ENCODE measurements at regions not wholly inside any gene's neighbourhood (a gene's known extent, or its start where the extent isn't known, plus 50 kb on each side); places are given as distances from the start of the nearest gene placed in this dataset.

DNA sequence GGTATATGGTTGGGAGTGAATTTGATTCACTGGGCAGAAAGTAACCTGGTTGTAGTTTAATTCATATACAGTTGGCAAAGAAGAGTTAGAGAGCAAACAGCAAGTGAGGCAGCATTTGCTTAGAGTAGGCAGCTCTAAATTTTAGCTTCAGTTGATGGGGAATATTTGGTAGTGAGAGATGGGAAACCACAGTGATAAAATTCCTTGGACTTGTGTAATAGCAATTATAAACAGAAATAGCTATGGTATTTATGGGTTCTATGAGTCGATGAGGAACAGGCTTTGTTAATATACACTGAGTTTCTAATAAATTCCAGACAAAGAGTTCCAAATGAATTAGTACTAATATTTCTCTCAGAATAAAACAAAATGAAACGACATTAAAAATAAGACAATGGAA is 894.0 kb downstream of the ROBO2 start:
- Mint-ChIP-seq H3K27me3 (ENCODE audit: low read depth) (no peaks in the 10 kb centered on the region), H3K4me3 (ENCODE audit: low read depth) (no peak overlapping the region), H3K27ac (no peak overlapping the region), H3K9me3 (peaks cover 34% of the 10 kb centered on the region), H3K36me3 (ENCODE audit: low read depth) (no peaks in the 10 kb centered on the region), H3K4me1 (ENCODE audit: low read depth) (no peaks in the 10 kb centered on the region)
- DNase-seq (ENCODE audit: low spot score), result no peak
- intact Hi-C loops (cut with micrococcal nuclease), result no loop called here

DNA sequence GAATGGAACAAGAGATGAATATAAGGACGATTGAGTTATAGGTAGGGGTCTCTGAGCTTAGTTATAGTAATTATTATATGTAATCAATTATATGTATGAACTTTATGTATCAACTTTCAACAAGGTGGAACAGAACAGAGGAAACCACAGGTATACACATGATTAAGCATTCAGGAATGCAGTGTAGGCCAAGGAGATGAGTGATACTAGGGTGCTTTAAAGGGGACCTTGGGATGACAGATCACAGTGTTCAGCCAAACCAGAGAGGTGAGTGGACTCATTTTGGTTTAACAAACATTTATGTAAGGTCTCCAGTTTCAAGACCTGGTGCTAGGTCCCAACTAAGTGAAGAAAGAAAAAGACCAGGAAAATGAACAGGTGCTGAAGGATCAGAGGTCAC is 895.5 kb downstream of the ROBO2 start:
- peaks cover 26% of the 10 kb centered on the region for H3K9me3 Mint-ChIP-seq
- H3K36me3 Mint-ChIP-seq (ENCODE audit: low read depth), result no peaks in the 10 kb centered on the region
- no peaks in the 10 kb centered on the region for H3K4me1 Mint-ChIP-seq (ENCODE audit: low read depth)
- no peak overlapping the region for H3K4me3 Mint-ChIP-seq (ENCODE audit: low read depth)
- intact Hi-C loops (cut with micrococcal nuclease), result no loop called here
- H3K27me3 Mint-ChIP-seq (ENCODE audit: low read depth), result no peaks in the 10 kb centered on the region
- no peak overlapping the region for H3K27ac Mint-ChIP-seq
- DNase-seq (ENCODE audit: low spot score), result no peak

DNA sequence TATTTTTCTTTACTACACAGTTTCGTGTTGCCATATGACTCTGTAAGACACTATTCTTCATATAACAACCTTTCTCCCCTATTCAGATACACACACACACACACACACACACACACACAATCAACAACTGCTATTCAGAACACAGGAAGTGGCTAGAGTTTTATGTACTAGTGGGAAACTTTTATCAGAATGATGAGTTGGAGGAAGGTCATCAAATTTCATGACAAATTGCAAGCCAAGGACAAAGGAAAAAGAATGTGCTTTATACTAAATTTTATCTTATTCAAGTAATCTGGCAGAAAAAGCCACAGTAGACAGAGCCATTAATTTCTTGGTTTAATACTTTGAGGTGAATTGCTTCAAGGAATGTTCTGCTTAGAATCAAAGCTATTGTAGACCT is 899.8 kb downstream of the ROBO2 start:
- Mint-ChIP-seq H3K4me3 (ENCODE audit: low read depth) (no peak overlapping the region), H3K27me3 (ENCODE audit: low read depth) (no peaks in the 10 kb centered on the region), H3K36me3 (ENCODE audit: low read depth) (no peaks in the 10 kb centered on the region), H3K9me3 (peaks cover 19% of the 10 kb centered on the region), H3K27ac (no peak overlapping the region), H3K4me1 (ENCODE audit: low read depth) (no peaks in the 10 kb centered on the region)
- intact Hi-C loops (cut with micrococcal nuclease), result no loop called here
- no peak for DNase-seq (ENCODE audit: low spot score)

- Mint-ChIP-seq H3K27me3 (ENCODE audit: low read depth) (no peaks in the 10 kb centered on the region), H3K9me3 (peaks cover 12% of the 10 kb centered on the region), H3K36me3 (ENCODE audit: low read depth) (no peaks in the 10 kb centered on the region), H3K4me3 (ENCODE audit: low read depth) (no peak overlapping the region), H3K27ac (no peak overlapping the region), H3K4me1 (ENCODE audit: low read depth) (no peaks in the 10 kb centered on the region)
- intact Hi-C loops (cut with micrococcal nuclease), result no loop called here
- no peak for DNase-seq (ENCODE audit: low spot score)
These were observed 903.7 kb downstream of the ROBO2 start for GRCh38 chr3:77943598-77943997.

GRCh38 chr3:77945320-77945719 is 905.4 kb downstream of the ROBO2 start:
- Mint-ChIP-seq H3K27ac (no peak overlapping the region), H3K36me3 (ENCODE audit: low read depth) (no peaks in the 10 kb centered on the region), H3K4me1 (ENCODE audit: low read depth) (no peaks in the 10 kb centered on the region), H3K4me3 (ENCODE audit: low read depth) (no peak overlapping the region), H3K9me3 (peaks cover 16% of the 10 kb centered on the region), H3K27me3 (ENCODE audit: low read depth) (no peaks in the 10 kb centered on the region)
- no peak for DNase-seq (ENCODE audit: low spot score)
- intact Hi-C loops (cut with micrococcal nuclease), result no loop called here

- Mint-ChIP-seq H3K9me3 (peaks cover 21% of the 10 kb centered on the region), H3K27ac (no peak overlapping the region), H3K36me3 (ENCODE audit: low read depth) (no peaks in the 10 kb centered on the region), H3K4me1 (ENCODE audit: low read depth) (no peaks in the 10 kb centered on the region), H3K4me3 (ENCODE audit: low read depth) (no peak overlapping the region), H3K27me3 (ENCODE audit: low read depth) (no peaks in the 10 kb centered on the region)
- DNase-seq (ENCODE audit: low spot score), result no peak
- intact Hi-C loops (cut with micrococcal nuclease), result no loop called here
These were observed 907.8 kb downstream of the ROBO2 start for GRCh38 chr3:77947671-77948070.

DNA sequence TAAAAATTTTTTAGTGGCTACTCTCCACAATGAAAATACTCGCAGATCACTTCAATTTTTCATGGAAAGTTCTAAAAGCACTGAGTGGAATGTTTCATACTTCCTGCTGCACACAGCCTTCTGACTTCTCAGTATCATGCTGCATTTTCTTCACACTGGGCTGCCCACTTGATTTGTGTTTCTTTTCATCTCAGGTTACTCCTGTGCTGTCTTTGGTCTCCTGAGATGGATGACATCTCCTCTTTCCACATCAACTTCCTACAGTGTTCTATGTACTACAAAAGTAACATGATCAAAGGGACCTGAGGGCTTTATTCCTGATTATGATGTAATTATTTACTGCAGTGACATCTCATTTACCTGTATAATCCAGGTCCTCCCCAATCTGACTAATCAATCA is 927.7 kb downstream of the ROBO2 start:
- peaks cover 35% of the 10 kb centered on the region for H3K9me3 Mint-ChIP-seq
- H3K36me3 Mint-ChIP-seq (ENCODE audit: low read depth), result no peaks in the 10 kb centered on the region
- H3K27ac Mint-ChIP-seq, result no peak overlapping the region
- intact Hi-C loops (cut with micrococcal nuclease), result no loop called here
- H3K4me3 Mint-ChIP-seq (ENCODE audit: low read depth), result no peak overlapping the region
- no peaks in the 10 kb centered on the region for H3K27me3 Mint-ChIP-seq (ENCODE audit: low read depth)
- H3K4me1 Mint-ChIP-seq (ENCODE audit: low read depth), result no peaks in the 10 kb centered on the region
- DNase-seq (ENCODE audit: low spot score), result no peak

GRCh38 chr3:77976079-77976478 is 936.2 kb downstream of the ROBO2 start:
- no peak for DNase-seq (ENCODE audit: low spot score)
- H3K36me3 Mint-ChIP-seq (ENCODE audit: low read depth), result no peaks in the 10 kb centered on the region
- peaks cover 21% of the 10 kb centered on the region for H3K9me3 Mint-ChIP-seq

DNA sequence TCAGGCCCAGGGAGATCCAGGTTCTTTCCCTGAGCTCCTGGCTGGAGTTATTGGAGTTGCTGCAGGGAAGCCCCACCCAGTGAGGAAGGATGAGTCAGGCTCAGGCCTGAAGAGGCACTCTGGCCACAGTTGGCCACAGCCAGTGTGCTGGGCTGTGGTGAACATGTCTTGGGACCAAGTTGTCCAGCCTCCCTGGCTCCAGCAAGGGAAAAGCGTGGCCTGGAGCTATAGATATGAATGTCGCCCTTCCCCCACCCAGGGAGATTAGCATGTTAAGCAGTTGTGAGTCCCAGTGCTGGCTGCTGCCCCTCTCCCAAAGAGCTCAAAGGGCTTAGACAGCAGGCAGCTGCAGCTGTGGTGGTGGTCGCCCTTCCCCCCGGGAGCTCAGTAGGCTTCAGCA is 963.2 kb downstream of the ROBO2 start:
- Mint-ChIP-seq H3K4me1 (ENCODE audit: low read depth) (no peaks in the 10 kb centered on the region), H3K9me3 (peaks cover 48% of the 10 kb centered on the region), H3K27me3 (ENCODE audit: low read depth) (no peaks in the 10 kb centered on the region), H3K27ac (no peak overlapping the region), H3K36me3 (ENCODE audit: low read depth) (no peaks in the 10 kb centered on the region), H3K4me3 (ENCODE audit: low read depth) (no peak overlapping the region)
- DNase-seq (ENCODE audit: low spot score), result no peak
- intact Hi-C loops (cut with micrococcal nuclease), result no loop called here

More at GRCh38 chr3:77976079-77976478, 936.2 kb downstream of the ROBO2 start:
- Mint-ChIP-seq H3K4me3 (ENCODE audit: low read depth) (no peak overlapping the region), H3K27ac (no peak overlapping the region), H3K27me3 (ENCODE audit: low read depth) (no peaks in the 10 kb centered on the region), H3K4me1 (ENCODE audit: low read depth) (no peaks in the 10 kb centered on the region)
- intact Hi-C loops (cut with micrococcal nuclease), result no loop called here

DNA sequence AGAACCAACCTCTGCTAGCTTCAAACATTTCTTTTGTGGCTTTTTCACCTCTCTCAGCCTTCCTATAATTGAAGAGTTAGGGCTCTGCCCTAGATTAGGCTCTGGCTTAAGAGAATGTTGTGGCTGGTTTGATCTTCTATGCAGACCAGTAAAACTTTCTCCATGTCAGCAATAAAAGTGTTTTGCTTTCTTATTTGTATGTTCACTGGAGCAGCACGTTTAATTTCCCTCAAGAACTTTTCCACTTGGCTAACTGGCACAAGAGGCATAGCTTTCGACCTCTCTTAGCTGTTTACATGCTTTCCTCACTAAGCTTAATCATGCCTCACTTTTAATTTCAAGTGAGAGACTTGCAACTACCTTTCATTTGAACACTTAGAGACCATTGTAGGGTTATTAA is 964.7 kb downstream of the ROBO2 start:
- no peak for DNase-seq (ENCODE audit: low spot score)
- Mint-ChIP-seq H3K27ac (no peak overlapping the region), H3K27me3 (ENCODE audit: low read depth) (no peaks in the 10 kb centered on the region), H3K4me3 (ENCODE audit: low read depth) (no peak overlapping the region), H3K36me3 (ENCODE audit: low read depth) (no peaks in the 10 kb centered on the region), H3K4me1 (ENCODE audit: low read depth) (no peaks in the 10 kb centered on the region), H3K9me3 (peaks cover 56% of the 10 kb centered on the region)
- intact Hi-C loops (cut with micrococcal nuclease), result no loop called here

- Mint-ChIP-seq H3K27me3 (ENCODE audit: low read depth) (no peaks in the 10 kb centered on the region), H3K4me3 (ENCODE audit: low read depth) (no peak overlapping the region), H3K27ac (no peak overlapping the region), H3K4me1 (ENCODE audit: low read depth) (no peaks in the 10 kb centered on the region), H3K36me3 (ENCODE audit: low read depth) (no peaks in the 10 kb centered on the region), H3K9me3 (peaks cover 53% of the 10 kb centered on the region)
- intact Hi-C loops (cut with micrococcal nuclease), result no loop called here
- no peak for DNase-seq (ENCODE audit: low spot score)
These were observed 973.8 kb downstream of the ROBO2 start for GRCh38 chr3:78013653-78014052.

DNA sequence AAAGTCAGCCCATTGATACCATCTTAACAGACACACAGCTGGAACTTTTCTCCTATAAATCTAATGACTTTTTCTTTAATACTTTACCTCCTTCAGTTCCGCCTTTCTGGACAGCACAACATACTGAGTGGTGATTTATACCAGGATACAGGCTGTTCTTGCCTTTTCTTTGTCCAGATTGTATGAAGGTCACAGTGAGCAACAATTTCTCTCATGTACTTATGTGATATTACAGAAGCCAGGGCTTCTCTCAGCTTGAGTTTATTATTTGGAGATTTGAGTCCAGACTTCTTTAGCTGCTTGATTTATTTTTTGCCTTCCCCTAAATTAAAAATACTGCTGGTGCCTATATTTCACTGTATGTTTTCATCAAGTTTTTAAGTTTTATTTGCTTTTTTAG is 976.0 kb downstream of the ROBO2 start:
- Mint-ChIP-seq H3K9me3 (peaks cover 54% of the 10 kb centered on the region), H3K36me3 (ENCODE audit: low read depth) (no peaks in the 10 kb centered on the region)
- intact Hi-C loops (cut with micrococcal nuclease), result no loop called here

GRCh38 chr3:78021710-78022109 is 981.8 kb downstream of the ROBO2 start:
- Mint-ChIP-seq H3K4me3 (ENCODE audit: low read depth) (no peak overlapping the region), H3K27ac (no peak overlapping the region), H3K4me1 (ENCODE audit: low read depth) (no peaks in the 10 kb centered on the region), H3K27me3 (ENCODE audit: low read depth) (no peaks in the 10 kb centered on the region), H3K36me3 (ENCODE audit: low read depth) (no peaks in the 10 kb centered on the region), H3K9me3 (peaks cover 46% of the 10 kb centered on the region)
- intact Hi-C loops (cut with micrococcal nuclease), result no loop called here
- no peak for DNase-seq (ENCODE audit: low spot score)

More for the DNA sequence above, 976.0 kb downstream of the ROBO2 start:
- Mint-ChIP-seq H3K4me3 (ENCODE audit: low read depth) (no peak overlapping the region), H3K27ac (no peak overlapping the region), H3K27me3 (ENCODE audit: low read depth) (no peaks in the 10 kb centered on the region), H3K4me1 (ENCODE audit: low read depth) (no peaks in the 10 kb centered on the region)
- no peak for DNase-seq (ENCODE audit: low spot score)

- Mint-ChIP-seq H3K36me3 (ENCODE audit: low read depth) (no peaks in the 10 kb centered on the region), H3K4me1 (ENCODE audit: low read depth) (no peaks in the 10 kb centered on the region), H3K9me3 (peaks cover 44% of the 10 kb centered on the region), H3K27ac (no peak overlapping the region), H3K4me3 (ENCODE audit: low read depth) (no peak overlapping the region), H3K27me3 (ENCODE audit: low read depth) (no peaks in the 10 kb centered on the region)
- intact Hi-C loops (cut with micrococcal nuclease), result no loop called here
- DNase-seq (ENCODE audit: low spot score), result no peak
These were observed 982.3 kb downstream of the ROBO2 start for GRCh38 chr3:78022232-78022631.
